HG03045 (cell line): ENCODE measurements at regions not wholly inside any gene's neighbourhood (a gene's known extent, or its start where the extent isn't known, plus 50 kb on each side); places are given as distances from the start of the nearest gene placed in this dataset.

ENCODE experiments used
- ATAC-seq: cut with Tn5 transposase; IDR thresholded peaks from one replicate; pipeline ENCODE4 v1.9.1; 2021; ENCODE audit warnings: mild to moderate bottlenecking, moderate library complexity; ENCODE audit not compliant: unreplicated experiment

- no peak for ATAC-seq
These were observed 91.4 kb upstream of the LRIG1 start for GRCh38 chr3:66592016-66592761.

DNA sequence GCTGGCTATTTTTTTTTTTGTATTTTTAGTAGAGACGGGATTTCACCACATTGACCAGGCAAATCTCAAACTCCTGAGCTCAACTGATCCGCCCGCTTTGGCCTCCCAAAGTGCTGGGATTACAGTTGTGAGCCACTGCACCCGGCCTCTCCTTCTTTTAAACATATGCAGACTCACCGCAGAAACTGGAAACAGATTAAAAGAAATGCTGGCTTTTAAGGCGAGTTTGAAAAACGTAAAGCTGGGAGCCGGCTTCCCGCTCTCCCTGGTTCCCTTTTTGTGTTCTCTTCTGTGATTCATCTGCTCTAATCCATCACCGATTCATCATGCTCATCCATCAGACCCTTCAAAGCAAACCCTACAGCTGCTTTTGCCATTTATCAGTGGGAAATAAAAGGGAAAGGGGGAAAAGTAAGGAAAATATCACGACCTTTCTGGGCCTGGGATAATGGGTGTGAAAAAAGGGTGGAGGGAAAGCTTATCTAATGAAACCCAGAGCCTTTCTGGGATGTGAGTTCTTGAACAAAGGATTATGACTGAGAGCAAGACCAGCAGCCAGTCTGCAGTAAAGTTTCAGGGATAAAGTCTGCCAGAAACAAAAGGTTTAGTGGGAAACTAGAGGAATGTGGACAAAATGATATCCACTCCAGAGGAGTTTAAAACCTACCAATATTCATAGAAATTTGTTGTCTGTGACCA, 92.3 kb upstream of the LRIG1 start:
- ATAC-seq = no peak

DNA sequence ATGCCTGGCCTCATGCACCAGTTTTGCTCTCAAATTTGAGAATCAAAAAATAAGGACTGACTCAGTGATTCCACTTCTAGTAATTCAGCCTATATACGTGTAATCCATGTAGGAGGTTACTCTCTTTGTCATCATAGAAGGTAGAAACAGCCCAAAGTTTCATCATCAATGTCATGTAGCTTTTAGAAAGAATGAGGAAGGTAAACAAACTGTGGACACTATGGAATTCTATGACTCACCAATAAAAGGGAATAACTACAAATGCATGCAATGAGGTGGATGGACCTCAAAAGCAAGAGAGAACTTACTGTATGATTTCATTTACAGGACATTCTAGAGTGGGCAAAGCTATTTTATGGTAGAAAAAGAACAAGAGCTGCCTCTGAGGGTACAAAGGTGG, 93.2 kb upstream of the LRIG1 start:
- ATAC-seq = no peak

GRCh38 chr3:66597308-66597863, 96.6 kb upstream of the LRIG1 start:
- no peak for ATAC-seq

- ATAC-seq = no peak
These were observed 97.3 kb upstream of the LRIG1 start for GRCh38 chr3:66598168-66598567.

DNA sequence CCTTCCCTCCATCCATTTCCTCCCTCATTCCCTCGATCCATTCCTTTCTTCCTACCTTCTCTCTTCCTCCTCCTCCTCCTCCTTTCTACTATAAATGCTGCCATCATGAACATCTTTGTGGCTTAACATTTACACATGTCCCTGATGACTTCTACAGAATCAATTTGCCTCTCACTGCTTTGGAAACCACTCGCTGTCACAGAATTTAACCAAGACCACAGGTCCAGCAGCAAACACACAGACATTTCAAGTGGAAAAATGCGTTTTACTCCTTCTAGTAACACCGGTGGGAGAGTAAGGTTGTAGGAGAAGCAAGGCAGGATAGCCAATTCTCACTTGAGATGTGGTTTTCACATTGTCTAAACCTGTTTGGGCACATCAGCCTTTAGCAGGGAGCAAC, 101.4 kb upstream of the LRIG1 start:
- no peak for ATAC-seq

DNA sequence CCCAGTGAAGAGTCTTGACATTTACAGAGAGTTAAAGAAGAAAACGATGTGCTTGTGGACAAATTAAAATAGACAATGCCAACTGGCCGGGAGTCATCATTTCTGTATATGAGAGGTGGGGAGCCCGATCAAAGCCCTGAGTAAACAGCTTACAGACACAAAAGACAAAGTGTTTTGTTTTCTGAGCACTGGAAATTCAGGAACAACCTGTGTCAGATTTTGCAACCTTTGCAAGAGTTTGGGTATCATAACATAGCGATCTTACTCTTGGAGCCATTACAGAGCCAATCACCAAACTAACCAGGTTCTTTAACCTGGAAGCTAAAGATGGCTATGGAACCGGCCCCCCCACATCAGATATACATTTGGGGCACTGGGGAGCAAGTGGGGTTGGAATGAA, 101.9 kb upstream of the LRIG1 start:
- no peak for ATAC-seq

DNA sequence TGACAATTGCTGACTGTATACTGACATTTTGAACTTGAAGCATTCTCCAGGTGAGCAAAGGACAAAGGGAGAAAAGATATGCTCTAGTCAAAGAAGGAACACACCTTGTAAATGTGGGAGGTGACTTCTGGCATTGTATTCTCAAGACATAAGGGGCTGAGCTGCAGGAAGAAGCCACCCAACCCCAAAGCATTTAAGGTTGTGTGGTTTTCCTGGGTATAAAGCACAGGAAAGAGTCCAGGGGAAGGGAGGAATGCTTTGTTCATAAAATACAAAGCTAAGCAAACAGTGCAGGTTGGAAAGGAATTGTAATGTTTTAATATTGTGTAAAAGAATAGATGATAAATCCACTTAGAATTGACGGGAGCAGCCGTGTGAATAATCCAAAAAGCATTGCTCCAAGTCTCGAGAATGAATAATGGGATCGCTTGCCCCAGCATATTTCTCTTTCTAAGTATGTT, 102.4 kb upstream of the LRIG1 start:
- no peak for ATAC-seq

DNA sequence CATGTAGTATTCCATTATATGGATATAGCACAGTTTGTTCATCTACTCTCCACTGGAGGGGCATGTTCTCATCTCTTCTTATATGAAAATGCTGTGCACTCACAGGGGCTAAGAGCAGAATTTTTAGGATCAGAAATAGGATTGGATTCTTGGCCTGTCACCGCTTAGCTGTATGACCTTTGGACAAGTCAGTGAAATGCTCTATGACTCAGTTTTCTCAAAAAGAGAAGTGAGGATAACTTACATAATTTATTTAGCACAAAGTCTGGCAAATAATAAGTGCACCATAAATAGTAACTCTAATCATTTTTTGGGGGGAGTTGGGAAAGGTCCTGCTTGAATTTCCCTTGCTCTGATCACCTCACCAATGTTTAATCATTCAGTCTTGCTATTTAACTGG, 103.7 kb upstream of the LRIG1 start:
- no peak for ATAC-seq

DNA sequence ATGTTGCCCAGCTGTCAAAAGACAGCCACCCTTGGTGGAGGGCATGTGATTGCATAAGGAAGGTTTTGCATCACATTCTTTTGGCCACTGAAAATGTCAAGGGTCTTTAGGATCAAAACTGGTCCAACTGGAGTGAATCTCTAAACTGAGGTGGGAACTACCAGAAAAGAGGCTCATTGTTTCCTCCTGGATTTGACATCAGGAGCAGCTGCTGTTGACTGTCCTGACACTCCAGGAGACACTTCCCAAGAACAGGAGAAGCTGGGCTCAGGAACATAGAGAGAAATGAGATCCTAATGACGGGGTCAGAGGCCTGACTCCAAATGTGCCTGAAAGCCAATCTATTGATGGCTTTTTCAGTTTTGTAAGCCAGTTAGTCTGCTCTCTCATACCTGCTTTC, 105.3 kb upstream of the LRIG1 start:
- ATAC-seq = no peak

- ATAC-seq = no peak
These were observed 106.0 kb upstream of the LRIG1 start for GRCh38 chr3:66606868-66607267.

- ATAC-seq = no peak
These were observed 109.1 kb upstream of the LRIG1 start for GRCh38 chr3:66609660-66610561.

GRCh38 chr3:66610562-66610909, 109.7 kb upstream of the LRIG1 start:
- no peak for ATAC-seq

- no peak for ATAC-seq
These were observed 115.0 kb upstream of the LRIG1 start for GRCh38 chr3:66615643-66616301.

- ATAC-seq = no peak
These were observed 116.5 kb upstream of the LRIG1 start for GRCh38 chr3:66617351-66617750.

- no peak for ATAC-seq
These were observed 117.2 kb upstream of the LRIG1 start for GRCh38 chr3:66618066-66618465.

GRCh38 chr3:66620296-66620695, 119.5 kb upstream of the LRIG1 start:
- no peak for ATAC-seq

- no peak for ATAC-seq
These were observed 122.1 kb upstream of the LRIG1 start for GRCh38 chr3:66622756-66623457.

GRCh38 chr3:66625505-66626216, 124.8 kb upstream of the LRIG1 start:
- no peak for ATAC-seq
